ENCODE measurements at regions not wholly inside any gene's neighbourhood (a gene's known extent, or its start where the extent isn't known, plus 50 kb on each side); places are given as distances from the start of the nearest gene placed in this dataset.
"Not testable (repeated sequence)": the region's sequence is repeated elsewhere in the genome, so short reads cannot be mapped to it uniquely, and the experiment has no call there.

- DNase-seq: no peak
Observed at GRCh38 chr3:64796607-64797399, 109.0 kb upstream of the ADAMTS9 start.

GRCh38 chr3:64792445-64792844, 104.6 kb upstream of the ADAMTS9 start:
- DNase-seq: no peak

- DNase-seq: no peak
Observed at GRCh38 chr3:64789111-64789510, 101.3 kb upstream of the ADAMTS9 start.

- DNase-seq: no peak
Observed at GRCh38 chr3:64783200-64783599, 95.4 kb upstream of the ADAMTS9 start.

GRCh38 chr3:64780923-64781322, 93.1 kb upstream of the ADAMTS9 start:
- DNase-seq: not testable (repeated sequence)

- DNase-seq: no peak
Observed at GRCh38 chr3:64773137-64773536, 85.3 kb upstream of the ADAMTS9 start.

GRCh38 chr3:64766440-64766839, 78.6 kb upstream of the ADAMTS9 start:
- DNase-seq: no peak

GRCh38 chr3:64765947-64766346, 78.1 kb upstream of the ADAMTS9 start:
- DNase-seq: no peak

GRCh38 chr3:64764386-64764929, 76.7 kb upstream of the ADAMTS9 start:
- DNase-seq: no peak

- no peak for DNase-seq
Observed at GRCh38 chr3:64763980-64764379, 76.2 kb upstream of the ADAMTS9 start.

GRCh38 chr3:64761729-64762128, 73.9 kb upstream of the ADAMTS9 start:
- no peak for DNase-seq

GRCh38 chr3:64760258-64760657, 72.5 kb upstream of the ADAMTS9 start:
- no peak for DNase-seq

- DNase-seq: no peak
Observed at GRCh38 chr3:64759811-64760210, 72.0 kb upstream of the ADAMTS9 start.

- no peak for DNase-seq
Observed at GRCh38 chr3:64756398-64756986, 68.7 kb upstream of the ADAMTS9 start.

GRCh38 chr3:64748244-64748904, 60.6 kb upstream of the ADAMTS9 start:
- no peak for DNase-seq

GRCh38 chr3:64747679-64748078, 59.9 kb upstream of the ADAMTS9 start:
- no peak for DNase-seq

- no peak for DNase-seq
Observed at GRCh38 chr3:64743887-64744243, 56.1 kb upstream of the ADAMTS9 start.

- DNase-seq: no peak
Observed at GRCh38 chr3:64743156-64743886, 55.5 kb upstream of the ADAMTS9 start.

GRCh38 chr3:64741341-64741740, 53.5 kb upstream of the ADAMTS9 start:
- DNase-seq: no peak

GRCh38 chr3:64739971-64740631, 52.3 kb upstream of the ADAMTS9 start:
- no peak for DNase-seq

All from SHP77 treated with DMSO at 0.1 percent for 48 hours (cell line).